Caco-2 (cell line): ENCODE measurements at regions not wholly inside any gene's neighbourhood (a gene's known extent, or its start where the extent isn't known, plus 50 kb on each side); places are given as distances from the start of the nearest gene placed in this dataset.

Experiments
- BruUV-seq: library from RNA; stranded (reverse); fragments of 400-500 nt; replicated peaks from 2 replicates; lab custom pipeline; 2021; lab: Mats Ljungman, UMichigan
- CTCF ChIA-PET: fragments of 300-600 bp; sonication (Branson Sonifier 250); formaldehyde crosslinking; loops from one replicate; lab custom pipeline; 2022; ENCODE audit warnings: antibody characterized with exemption; lab: Charles Lee
- POLR2A ChIA-PET: fragments of 300-600 bp; sonication (Branson Sonifier 250); formaldehyde crosslinking; loops from one replicate; lab custom pipeline; 2022; ENCODE audit warnings: antibody characterized with exemption; lab: Charles Lee
- DNase-seq, 2 experiments: peaks; one replicate each; pipeline versions ENCODE4 v3.0.0 to v3.0.0-alpha.2; 2020 to 2022
- H3K27me3 ChIP-seq: replicated peaks from 2 replicates; pipeline ENCODE4 v1.6.0; 2011; ENCODE audit warnings: low read length; ENCODE audit not compliant: control insufficient read depth, insufficient read depth
- H3K36me3 ChIP-seq: 2 replicates; pipeline ENCODE4 v1.5.1; 2011; ENCODE audit warnings: low read length; ENCODE audit not compliant: control insufficient read depth, insufficient read depth
- H3K4me1 ChIP-seq: fragments of 250-450 bp; sonication (Bioruptor Pico); 2 replicates; pipeline ENCODE4 v1.5.1; 2020; ENCODE audit warnings: mild to moderate bottlenecking
- H3K4me3 ChIP-seq: 2 replicates; pipeline ENCODE4 v1.5.1; 2011; ENCODE audit warnings: low read depth, mild to moderate bottlenecking, control low read depth, low read length
- H3K9me3 ChIP-seq: fragments of 250-450 bp; sonication (Bioruptor Pico); 2 replicates; pipeline ENCODE4 v1.5.1; 2020; ENCODE audit warnings: mild to moderate bottlenecking, moderate library complexity
- H3K27ac Mint-ChIP-seq: one replicate; pipeline ENCODE4 v1.8.0; 2022; ENCODE audit warnings: mixed read lengths; ENCODE audit not compliant: unreplicated experiment
- H3K27me3 Mint-ChIP-seq: one replicate; pipeline ENCODE4 v1.8.0; 2022; ENCODE audit warnings: mixed read lengths; ENCODE audit not compliant: insufficient read depth, unreplicated experiment
- H3K36me3 Mint-ChIP-seq: one replicate; pipeline ENCODE4 v1.8.0; 2022; ENCODE audit warnings: mild to moderate bottlenecking, mixed read lengths; ENCODE audit not compliant: insufficient read depth, unreplicated experiment
- H3K4me1 Mint-ChIP-seq: one replicate; pipeline ENCODE4 v1.8.0; 2022; ENCODE audit warnings: low read depth, mixed read lengths; ENCODE audit not compliant: unreplicated experiment
- H3K4me3 Mint-ChIP-seq: one replicate; pipeline ENCODE4 v1.8.0; 2022; ENCODE audit warnings: mild to moderate bottlenecking, moderate library complexity, mixed read lengths; ENCODE audit not compliant: unreplicated experiment
- H3K9me3 Mint-ChIP-seq: one replicate; pipeline ENCODE4 v1.8.0; 2022; ENCODE audit warnings: mixed read lengths; ENCODE audit not compliant: unreplicated experiment
- intact Hi-C: fragments of 100-400 bp; cut with micrococcal nuclease; formaldehyde crosslinking; loops from one replicate; pipeline ENCODE4 v1.10.0; 2022; ENCODE audit not compliant: unreplicated experiment
- TF ChIP-seq, protein P1 (sequence below), 2 experiments: fragments of 200-600 bp in 1 of 2; IDR thresholded peaks; 1 replicate in 1 of 2; 2 replicates in 1 of 2; pipeline versions ENCODE4 v1.5.1 to v1.8.0; 2011 to 2022; ENCODE audit warnings: antibody characterized with exemption in 1 of 2, control low read depth in 1 of 2, inconsistent platforms in 1 of 2, low read depth in 1 of 2, low read length in 1 of 2, mild to moderate bottlenecking in 1 of 2, moderate library complexity in 1 of 2; ENCODE audit not compliant: insufficient read depth in 1 of 2, severe bottlenecking in 1 of 2, unreplicated experiment in 1 of 2

DNA sequence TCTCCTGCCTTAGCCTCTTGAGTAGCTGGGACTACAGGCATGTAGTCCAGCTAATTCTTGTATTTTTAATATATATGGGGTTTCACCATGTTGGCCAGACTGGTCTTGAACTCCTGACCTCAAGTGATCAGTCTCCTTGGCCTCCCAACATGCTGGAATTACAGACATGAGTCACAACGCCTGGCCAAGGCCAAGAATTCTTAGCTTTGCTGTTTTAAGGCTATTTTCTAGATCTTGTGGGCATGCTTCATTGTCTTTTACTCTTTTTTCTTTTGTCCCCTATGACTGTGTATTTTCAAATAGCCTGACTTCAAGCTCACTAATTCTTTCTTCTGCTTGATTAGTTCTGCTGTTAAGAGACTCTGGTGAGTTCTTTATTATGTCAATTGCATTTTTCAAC lies 56.4 kb upstream of the TAS2R16 start:
- no peaks in the 10 kb centered on the region for H3K27me3 Mint-ChIP-seq
- Histone ChIP-seq H3K4me3 (no peak overlapping the region), H3K36me3 (no peaks in the 10 kb centered on the region), H3K27me3 (no peaks in the 10 kb centered on the region), H3K9me3 (peaks cover 11% of the 10 kb centered on the region; the same call in 1 of the 2 replicates), H3K4me1 (no peaks in the 10 kb centered on the region)
- no TSS peak for BruUV-seq
- no peak overlapping the region for H3K27ac Mint-ChIP-seq
- POLR2A ChIA-PET = no interaction called here
- TF ChIP-seq, protein P1, sequence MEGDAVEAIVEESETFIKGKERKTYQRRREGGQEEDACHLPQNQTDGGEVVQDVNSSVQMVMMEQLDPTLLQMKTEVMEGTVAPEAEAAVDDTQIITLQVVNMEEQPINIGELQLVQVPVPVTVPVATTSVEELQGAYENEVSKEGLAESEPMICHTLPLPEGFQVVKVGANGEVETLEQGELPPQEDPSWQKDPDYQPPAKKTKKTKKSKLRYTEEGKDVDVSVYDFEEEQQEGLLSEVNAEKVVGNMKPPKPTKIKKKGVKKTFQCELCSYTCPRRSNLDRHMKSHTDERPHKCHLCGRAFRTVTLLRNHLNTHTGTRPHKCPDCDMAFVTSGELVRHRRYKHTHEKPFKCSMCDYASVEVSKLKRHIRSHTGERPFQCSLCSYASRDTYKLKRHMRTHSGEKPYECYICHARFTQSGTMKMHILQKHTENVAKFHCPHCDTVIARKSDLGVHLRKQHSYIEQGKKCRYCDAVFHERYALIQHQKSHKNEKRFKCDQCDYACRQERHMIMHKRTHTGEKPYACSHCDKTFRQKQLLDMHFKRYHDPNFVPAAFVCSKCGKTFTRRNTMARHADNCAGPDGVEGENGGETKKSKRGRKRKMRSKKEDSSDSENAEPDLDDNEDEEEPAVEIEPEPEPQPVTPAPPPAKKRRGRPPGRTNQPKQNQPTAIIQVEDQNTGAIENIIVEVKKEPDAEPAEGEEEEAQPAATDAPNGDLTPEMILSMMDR (IDR thresholded peaks at IDR 0.05; ENCODE audit: insufficient read depth in 1 of 2, low read depth in 1 of 2, low read length in 1 of 2, severe bottlenecking in 1 of 2, unreplicated experiment in 1 of 2) = no peak
- CTCF ChIA-PET = no interaction called here
- intact Hi-C loops = no loop called here
- H3K4me3 Mint-ChIP-seq = no peak overlapping the region
- no peaks in the 10 kb centered on the region for H3K4me1 Mint-ChIP-seq
- DNase-seq = no peak
- H3K36me3 Mint-ChIP-seq = no peaks in the 10 kb centered on the region
- peaks cover 29% of the 10 kb centered on the region for H3K9me3 Mint-ChIP-seq

DNA sequence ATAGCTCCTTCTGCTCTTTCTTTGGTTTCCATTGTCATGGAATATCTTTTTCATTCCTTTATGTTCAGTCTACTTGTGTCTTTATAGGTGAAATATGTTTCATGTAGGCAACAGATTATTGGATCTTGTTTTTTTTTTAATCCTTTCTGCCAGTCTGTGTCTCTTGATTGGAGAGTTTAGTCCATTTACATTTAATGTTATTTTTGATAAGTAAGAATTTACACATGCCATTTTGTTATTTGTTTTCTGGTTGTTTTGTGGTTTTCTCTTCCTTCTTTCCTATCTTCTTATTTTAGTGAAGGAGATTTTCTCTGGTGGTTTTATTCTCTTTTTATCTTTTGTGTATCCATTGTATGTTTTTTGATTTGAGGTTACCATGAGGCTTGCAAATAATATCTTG lies 52.5 kb upstream of the TAS2R16 start:
- TF ChIP-seq, protein P1 (IDR thresholded peaks at IDR 0.05; ENCODE audit: insufficient read depth in 1 of 2, low read depth in 1 of 2, low read length in 1 of 2, severe bottlenecking in 1 of 2, unreplicated experiment in 1 of 2) = no peak
- intact Hi-C loops = no loop called here
- no peaks in the 10 kb centered on the region for H3K4me1 ChIP-seq
- Mint-ChIP-seq H3K4me1 (no peaks in the 10 kb centered on the region), H3K27ac (no peak overlapping the region), H3K27me3 (no peaks in the 10 kb centered on the region), H3K4me3 (no peak overlapping the region), H3K9me3 (peaks cover 29% of the 10 kb centered on the region), H3K36me3 (no peaks in the 10 kb centered on the region)
- ChIA-PET POLR2A (no interaction called here), CTCF (no interaction called here)
- H3K36me3 ChIP-seq = no peaks in the 10 kb centered on the region
- H3K4me3 ChIP-seq = no peak overlapping the region
- peaks cover 11% of the 10 kb centered on the region; the same call in 1 of the 2 replicates for H3K9me3 ChIP-seq
- no TSS peak for BruUV-seq
- H3K27me3 ChIP-seq = no peaks in the 10 kb centered on the region
- DNase-seq = no peak
